ENCODE measurements at regions not wholly inside any gene's neighbourhood (a gene's known extent, or its start where the extent isn't known, plus 50 kb on each side); places are given as distances from the start of the nearest gene placed in this dataset.

GRCh38 chr10:131477457-131478121, 166.1 kb upstream of the TCERG1L start:
- Mint-ChIP-seq H3K27ac (no peak overlapping the region), H3K9me3 (ENCODE audit: low read depth) (no peaks in the 10 kb centered on the region), H3K4me1 (ENCODE audit: low read depth) (no peaks in the 10 kb centered on the region), H3K36me3 (no peaks in the 10 kb centered on the region), H3K4me3 (no peak overlapping the region), H3K27me3 (peaks cover 6% of the 10 kb centered on the region)

GRCh38 chr10:131478377-131478989, 167.0 kb upstream of the TCERG1L start:
- Mint-ChIP-seq H3K9me3 (ENCODE audit: low read depth) (peaks cover 4% of the 10 kb centered on the region), H3K27ac (no peak overlapping the region), H3K4me1 (ENCODE audit: low read depth) (no peaks in the 10 kb centered on the region), H3K4me3 (no peak overlapping the region), H3K36me3 (no peaks in the 10 kb centered on the region), H3K27me3 (peaks cover 5% of the 10 kb centered on the region)

GRCh38 chr10:131480066-131480465, 168.5 kb upstream of the TCERG1L start:
- peaks cover 10% of the 10 kb centered on the region for H3K9me3 Mint-ChIP-seq (ENCODE audit: low read depth)
- H3K4me1 Mint-ChIP-seq (ENCODE audit: low read depth), result no peaks in the 10 kb centered on the region
- peaks cover 5% of the 10 kb centered on the region for H3K27me3 Mint-ChIP-seq
- no peak overlapping the region for H3K27ac Mint-ChIP-seq
- H3K4me3 Mint-ChIP-seq, result no peak overlapping the region
- no peaks in the 10 kb centered on the region for H3K36me3 Mint-ChIP-seq

DNA sequence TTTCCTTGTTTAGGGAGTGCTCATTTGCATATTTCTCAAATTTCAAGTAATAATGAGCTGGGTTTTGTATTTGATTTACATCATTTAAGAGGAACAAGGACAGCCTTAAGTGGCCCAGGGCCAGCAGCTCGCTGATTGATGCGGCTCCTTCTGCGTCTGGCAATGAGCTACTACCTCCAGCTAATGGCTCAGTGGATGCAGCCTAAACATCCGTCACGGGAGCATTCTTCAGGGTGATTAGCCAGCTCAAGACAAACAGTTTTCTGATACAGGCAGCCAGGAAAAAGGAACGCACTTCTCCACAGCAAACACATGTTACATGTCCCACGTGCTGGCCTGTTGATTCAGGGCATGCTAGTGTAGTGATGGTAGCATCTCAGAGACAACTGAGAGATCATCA, 169.3 kb upstream of the TCERG1L start:
- Mint-ChIP-seq H3K4me3 (no peak overlapping the region), H3K27me3 (peaks cover 5% of the 10 kb centered on the region), H3K27ac (no peak overlapping the region), H3K36me3 (no peaks in the 10 kb centered on the region), H3K9me3 (ENCODE audit: low read depth) (peaks cover 10% of the 10 kb centered on the region), H3K4me1 (ENCODE audit: low read depth) (no peaks in the 10 kb centered on the region)

GRCh38 chr10:131485732-131486131, 174.2 kb upstream of the TCERG1L start:
- Mint-ChIP-seq H3K9me3 (ENCODE audit: low read depth) (peaks cover 10% of the 10 kb centered on the region), H3K4me3 (no peak overlapping the region), H3K27me3 (no peaks in the 10 kb centered on the region), H3K36me3 (no peaks in the 10 kb centered on the region), H3K27ac (no peak overlapping the region), H3K4me1 (ENCODE audit: low read depth) (no peaks in the 10 kb centered on the region)

DNA sequence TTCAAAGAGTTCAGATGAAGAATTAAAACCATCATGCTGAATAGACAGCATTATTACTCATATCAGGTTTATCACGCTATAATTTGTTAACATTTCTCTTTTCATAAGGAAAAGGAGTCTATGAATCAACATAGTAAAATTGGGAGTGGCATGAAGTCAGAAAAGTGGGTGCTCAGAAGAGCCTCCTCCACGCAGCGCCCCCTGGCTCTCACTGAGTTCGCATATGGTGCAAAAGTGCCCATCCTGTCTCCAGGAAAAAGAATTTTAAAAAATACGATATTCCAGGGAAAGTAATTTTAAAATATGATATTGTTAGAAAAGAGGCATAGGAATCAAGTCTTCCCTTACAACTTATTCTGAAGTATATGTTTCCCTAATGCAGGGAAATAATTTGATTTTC, 176.3 kb upstream of the TCERG1L start:
- Mint-ChIP-seq H3K36me3 (no peaks in the 10 kb centered on the region), H3K27me3 (no peaks in the 10 kb centered on the region), H3K4me3 (no peak overlapping the region), H3K27ac (no peak overlapping the region), H3K9me3 (ENCODE audit: low read depth) (peaks cover 10% of the 10 kb centered on the region), H3K4me1 (ENCODE audit: low read depth) (no peaks in the 10 kb centered on the region)

- H3K9me3 Mint-ChIP-seq (ENCODE audit: low read depth), result no peaks in the 10 kb centered on the region
- peaks cover 4% of the 10 kb centered on the region for H3K27me3 Mint-ChIP-seq
- no peak overlapping the region for H3K27ac Mint-ChIP-seq
- H3K36me3 Mint-ChIP-seq, result no peaks in the 10 kb centered on the region
- H3K4me3 Mint-ChIP-seq, result no peak overlapping the region
- no peaks in the 10 kb centered on the region for H3K4me1 Mint-ChIP-seq (ENCODE audit: low read depth)
These were observed 179.6 kb upstream of the TCERG1L start for GRCh38 chr10:131490991-131491594.

DNA sequence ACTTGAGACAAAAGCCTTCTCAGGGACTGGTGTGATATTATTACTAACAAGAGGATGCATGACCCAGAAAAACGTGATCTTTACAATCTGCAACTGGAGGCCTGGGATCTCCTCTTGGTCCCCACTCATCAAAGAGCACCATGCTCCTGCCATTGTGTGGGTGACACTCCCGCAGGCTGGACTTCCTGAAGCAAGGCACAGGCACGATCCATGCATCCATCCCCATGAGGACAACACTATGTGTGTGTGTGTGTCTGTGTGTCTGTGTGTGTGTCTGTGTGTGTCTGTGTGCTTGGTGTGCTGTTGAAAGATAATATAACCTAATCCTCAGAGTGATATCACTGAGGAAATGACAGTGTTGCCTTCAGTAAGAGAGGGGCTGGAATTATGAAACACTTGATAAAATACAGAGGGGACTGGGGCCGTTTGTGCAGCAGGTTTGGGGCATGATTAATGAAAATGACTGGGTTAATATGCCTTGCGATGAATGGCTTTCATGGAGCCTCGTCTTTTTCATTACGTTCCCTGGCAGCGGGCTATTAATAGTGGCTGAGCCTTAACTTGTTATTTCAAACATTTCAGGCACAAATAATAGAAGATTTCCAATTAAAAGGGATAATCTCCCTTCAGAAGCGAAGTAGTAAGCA, 180.8 kb upstream of the TCERG1L start:
- Mint-ChIP-seq H3K9me3 (ENCODE audit: low read depth) (no peaks in the 10 kb centered on the region), H3K27me3 (peaks cover 4% of the 10 kb centered on the region), H3K27ac (no peak overlapping the region), H3K4me3 (no peak overlapping the region), H3K4me1 (ENCODE audit: low read depth) (no peaks in the 10 kb centered on the region), H3K36me3 (no peaks in the 10 kb centered on the region)

- H3K36me3 Mint-ChIP-seq, result no peaks in the 10 kb centered on the region
- H3K9me3 Mint-ChIP-seq (ENCODE audit: low read depth), result no peaks in the 10 kb centered on the region
- H3K27ac Mint-ChIP-seq, result no peak overlapping the region
- H3K4me3 Mint-ChIP-seq, result no peak overlapping the region
- no peaks in the 10 kb centered on the region for H3K4me1 Mint-ChIP-seq (ENCODE audit: low read depth)
- peaks cover 4% of the 10 kb centered on the region for H3K27me3 Mint-ChIP-seq
These were observed 181.9 kb upstream of the TCERG1L start for GRCh38 chr10:131493432-131493831.

GRCh38 chr10:131494451-131494850, 182.9 kb upstream of the TCERG1L start:
- Mint-ChIP-seq H3K36me3 (no peaks in the 10 kb centered on the region), H3K4me3 (no peak overlapping the region), H3K4me1 (ENCODE audit: low read depth) (no peaks in the 10 kb centered on the region), H3K27me3 (peaks cover 4% of the 10 kb centered on the region), H3K27ac (no peak overlapping the region), H3K9me3 (ENCODE audit: low read depth) (no peaks in the 10 kb centered on the region)

DNA sequence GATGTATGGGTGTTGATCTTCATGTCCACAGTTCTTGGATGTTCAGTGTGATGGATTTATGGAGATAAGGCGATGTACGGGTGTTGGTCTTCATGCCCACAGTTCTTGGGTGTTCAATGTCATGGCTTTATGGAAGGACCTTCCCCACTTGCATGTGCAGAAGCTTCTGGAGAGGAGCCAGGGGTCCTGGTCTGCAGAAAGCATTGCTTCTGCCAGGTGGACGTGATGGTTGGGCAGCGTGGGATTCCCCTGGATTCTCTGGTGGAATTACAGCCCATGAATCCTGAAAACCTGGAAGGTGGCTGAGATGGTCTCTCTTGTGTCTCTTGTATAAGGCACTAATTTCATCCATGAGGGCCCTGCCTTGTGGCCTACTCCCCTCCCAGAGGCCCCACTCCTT, 183.7 kb upstream of the TCERG1L start:
- peaks cover 4% of the 10 kb centered on the region for H3K27me3 Mint-ChIP-seq
- no peak overlapping the region for H3K4me3 Mint-ChIP-seq
- H3K9me3 Mint-ChIP-seq (ENCODE audit: low read depth), result no peaks in the 10 kb centered on the region
- no peaks in the 10 kb centered on the region for H3K36me3 Mint-ChIP-seq
- H3K4me1 Mint-ChIP-seq (ENCODE audit: low read depth), result no peaks in the 10 kb centered on the region
- no peak overlapping the region for H3K27ac Mint-ChIP-seq

DNA sequence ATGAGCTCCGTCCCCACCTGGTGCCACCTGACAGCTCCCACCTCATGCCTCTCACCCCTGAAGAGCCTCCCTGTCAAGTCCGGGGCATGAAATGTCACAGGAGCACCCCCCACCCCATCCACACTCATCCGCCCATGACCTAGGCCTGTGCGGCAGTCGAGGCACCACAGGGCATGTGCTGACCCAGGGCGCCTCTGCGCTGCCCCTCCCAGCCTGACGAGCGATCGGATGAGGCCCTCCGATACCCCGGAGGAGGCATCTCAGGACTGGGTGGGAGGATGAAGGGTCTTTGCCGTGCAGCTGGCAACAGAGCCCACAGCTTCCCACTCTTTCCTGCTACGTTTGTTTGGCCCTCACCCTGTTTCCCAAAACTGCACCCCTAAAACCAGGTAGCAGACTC, 184.4 kb upstream of the TCERG1L start:
- H3K4me1 Mint-ChIP-seq (ENCODE audit: low read depth), result no peaks in the 10 kb centered on the region
- no peak overlapping the region for H3K27ac Mint-ChIP-seq
- H3K4me3 Mint-ChIP-seq, result no peak overlapping the region
- H3K9me3 Mint-ChIP-seq (ENCODE audit: low read depth), result no peaks in the 10 kb centered on the region
- H3K36me3 Mint-ChIP-seq, result no peaks in the 10 kb centered on the region
- peaks cover 4% of the 10 kb centered on the region for H3K27me3 Mint-ChIP-seq

DNA sequence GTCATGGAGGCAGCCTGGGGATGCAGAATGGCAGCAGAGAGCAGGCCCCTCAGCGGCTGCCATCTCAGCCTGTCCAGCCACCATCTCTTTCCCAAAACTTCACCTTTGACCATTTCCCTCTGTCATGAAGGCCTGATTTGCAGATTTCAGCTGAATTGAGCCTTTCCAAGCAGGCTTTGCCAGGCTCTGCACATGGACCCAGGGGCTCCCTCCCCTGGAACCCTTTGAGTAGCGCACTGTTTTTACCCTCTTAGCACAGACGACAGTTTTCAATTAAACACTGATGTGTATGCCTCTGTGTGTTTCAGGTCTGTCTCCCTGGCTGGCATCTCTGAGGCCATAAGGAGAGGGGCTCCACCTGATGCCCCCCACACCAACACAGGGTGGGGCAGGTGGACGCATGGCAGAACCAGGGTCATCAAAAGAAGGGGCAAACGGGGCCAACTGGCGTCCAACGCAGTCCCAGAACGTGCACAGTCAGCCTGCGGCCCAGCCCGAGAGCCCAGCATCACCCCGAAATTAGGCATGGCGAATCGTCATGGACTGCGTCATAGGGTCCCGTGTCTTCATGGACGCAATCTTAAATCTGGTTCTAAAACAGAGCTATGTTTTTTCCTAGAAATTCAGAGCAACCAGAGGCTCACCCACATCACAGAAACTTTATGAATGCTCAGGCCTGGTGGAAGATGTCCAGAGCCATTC, 185.0 kb upstream of the TCERG1L start:
- Mint-ChIP-seq H3K4me1 (ENCODE audit: low read depth) (no peaks in the 10 kb centered on the region), H3K4me3 (no peak overlapping the region), H3K36me3 (no peaks in the 10 kb centered on the region), H3K27ac (no peak overlapping the region), H3K27me3 (peaks cover 4% of the 10 kb centered on the region), H3K9me3 (ENCODE audit: low read depth) (no peaks in the 10 kb centered on the region)

DNA sequence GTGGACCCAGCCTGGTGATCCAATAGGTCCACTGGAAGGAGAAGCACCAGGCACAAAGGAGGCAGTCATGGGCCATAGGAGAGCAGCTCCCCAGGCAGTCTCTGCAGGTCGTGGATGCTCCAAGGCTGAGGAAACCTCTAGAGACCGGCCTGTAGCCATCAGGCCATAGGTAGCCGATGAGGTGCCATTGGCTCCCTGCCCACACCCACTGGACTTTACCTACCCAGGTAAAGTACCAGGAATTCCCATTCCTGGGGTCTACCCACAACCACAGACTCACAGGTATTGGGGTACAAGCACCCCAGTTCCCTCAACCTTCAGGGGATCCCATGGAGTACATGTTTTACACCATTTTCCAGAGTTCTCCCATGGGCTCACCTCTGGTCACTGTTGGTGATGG, 188.0 kb upstream of the TCERG1L start:
- H3K4me3 Mint-ChIP-seq, result no peak overlapping the region
- peaks cover 4% of the 10 kb centered on the region for H3K27me3 Mint-ChIP-seq
- no peak overlapping the region for H3K27ac Mint-ChIP-seq
- H3K36me3 Mint-ChIP-seq, result no peaks in the 10 kb centered on the region
- H3K9me3 Mint-ChIP-seq (ENCODE audit: low read depth), result peaks cover 20% of the 10 kb centered on the region
- no peaks in the 10 kb centered on the region for H3K4me1 Mint-ChIP-seq (ENCODE audit: low read depth)

DNA sequence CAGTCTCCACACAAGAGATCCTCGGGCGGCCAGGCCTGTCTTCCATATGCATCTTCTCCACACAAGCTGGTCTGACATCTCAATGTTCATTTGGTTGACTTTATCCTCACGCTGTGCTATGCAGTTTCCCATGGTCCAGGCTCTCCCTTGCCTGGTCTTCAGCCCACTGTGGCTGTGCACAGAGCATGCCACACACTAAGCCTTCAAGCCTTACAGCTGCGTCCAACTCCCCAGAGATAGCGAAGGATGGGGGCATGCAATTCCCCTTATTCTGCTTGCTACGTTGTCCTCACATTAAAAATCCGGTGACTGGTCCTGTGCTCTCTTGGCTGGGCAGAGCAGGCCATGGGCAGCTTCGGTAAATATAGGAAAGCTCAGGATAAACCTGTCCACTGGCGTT, 188.7 kb upstream of the TCERG1L start:
- H3K4me1 Mint-ChIP-seq (ENCODE audit: low read depth), result no peaks in the 10 kb centered on the region
- H3K36me3 Mint-ChIP-seq, result no peaks in the 10 kb centered on the region
- no peak overlapping the region for H3K4me3 Mint-ChIP-seq
- no peaks in the 10 kb centered on the region for H3K27me3 Mint-ChIP-seq
- H3K9me3 Mint-ChIP-seq (ENCODE audit: low read depth), result peaks cover 20% of the 10 kb centered on the region
- no peak overlapping the region for H3K27ac Mint-ChIP-seq

All from activated naive CD8-positive, alpha-beta T cell (primary cell).